Astrocyte of the hippocampus (primary cell): ENCODE measurements at regions not wholly inside any gene's neighbourhood (a gene's known extent, or its start where the extent isn't known, plus 50 kb on each side); places are given as distances from the start of the nearest gene placed in this dataset.
"Not testable (repeated sequence)": the region's sequence is repeated elsewhere in the genome, so short reads cannot be mapped to it uniquely, and the experiment has no call there.

Source experiments
- DNase-seq: peaks from one replicate; pipeline ENCODE4 v3.0.0; 2011; ENCODE audit warnings: low read depth, low spot score

DNA sequence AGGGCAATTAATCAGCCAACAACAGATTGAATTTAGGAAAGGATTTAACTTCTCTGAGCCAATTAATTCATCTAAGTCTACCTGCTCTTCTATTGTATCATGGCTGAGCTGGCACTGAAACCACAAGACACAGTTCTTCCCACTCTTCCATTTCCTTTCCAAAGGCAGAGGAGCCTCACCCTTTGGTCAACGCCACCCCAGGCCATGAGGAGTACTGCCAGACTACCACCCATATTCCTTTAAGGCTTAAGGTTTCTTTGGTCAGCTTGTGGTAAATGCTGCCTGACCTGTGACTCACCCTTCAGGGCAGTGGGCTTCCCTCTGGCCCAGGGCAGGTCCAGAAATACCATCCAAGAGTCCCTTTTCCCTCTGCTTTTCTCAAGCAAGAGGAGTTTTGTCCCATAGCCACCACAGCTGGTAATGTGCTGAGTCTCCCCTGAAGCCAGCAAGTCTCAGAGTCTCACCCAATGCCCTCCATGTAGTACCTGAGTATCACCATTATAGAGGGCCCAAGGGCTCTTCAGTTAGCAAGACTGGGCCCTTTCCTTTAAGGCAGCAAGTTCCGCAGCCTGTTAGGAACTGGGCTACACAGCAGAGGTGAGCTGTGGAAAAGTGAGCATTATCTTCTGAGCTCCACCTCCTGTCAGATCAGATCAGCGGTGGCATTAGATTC lies 900.5 kb upstream of the CRIM1 start:
- peak; percentile 21 for DNase-seq

- DNase-seq = no peak
These were observed 907.8 kb upstream of the CRIM1 start for GRCh38 chr2:35447821-35448220.

DNA sequence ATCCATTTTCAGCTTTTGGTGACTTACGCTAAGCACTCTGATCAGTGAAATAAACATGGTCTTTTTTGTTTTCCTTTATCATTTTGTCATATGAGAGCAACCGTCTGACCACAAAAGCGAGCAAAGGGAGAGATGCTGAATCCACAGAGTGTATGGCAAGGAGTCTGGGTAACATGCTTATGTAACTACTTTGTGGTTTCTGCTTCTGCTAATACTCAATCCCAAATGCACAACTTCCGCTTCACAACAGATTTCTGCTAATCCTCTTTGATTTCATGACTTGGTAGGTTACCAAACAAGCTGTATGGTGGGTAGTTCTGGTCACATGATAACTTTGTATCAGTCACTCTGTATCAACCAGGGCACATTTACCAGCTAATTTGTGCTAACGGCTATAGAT lies 908.4 kb upstream of the CRIM1 start:
- no peak for DNase-seq

GRCh38 chr2:35443087-35443486 lies 912.5 kb upstream of the CRIM1 start:
- no peak for DNase-seq

- not testable (repeated sequence) for DNase-seq
These were observed 914.0 kb upstream of the CRIM1 start for GRCh38 chr2:35441575-35441974.

- DNase-seq = not testable (repeated sequence)
These were observed 915.3 kb upstream of the CRIM1 start for GRCh38 chr2:35440308-35440707.

DNA sequence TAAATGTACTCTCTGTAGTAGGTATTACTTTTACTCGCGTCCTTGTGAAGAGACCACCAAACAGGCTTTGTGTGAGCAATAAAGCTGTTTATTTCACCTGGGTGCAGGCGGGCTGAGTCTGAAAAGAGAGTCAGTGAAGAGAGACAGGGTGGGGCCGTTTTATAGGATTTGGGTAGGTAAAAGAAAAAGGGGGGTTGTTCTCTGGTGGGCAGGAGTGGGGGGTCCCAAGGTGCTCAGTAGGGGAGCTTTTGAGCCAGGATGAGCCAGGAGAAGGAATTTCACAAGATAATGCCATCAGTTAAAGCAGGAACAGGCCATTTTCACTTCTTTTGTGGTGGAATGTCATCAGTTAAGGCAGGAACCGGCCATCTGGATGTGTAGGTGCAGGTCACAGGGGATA lies 918.7 kb upstream of the CRIM1 start:
- not testable (repeated sequence) for DNase-seq

GRCh38 chr2:35428548-35428947 lies 927.0 kb upstream of the CRIM1 start:
- DNase-seq = peak; percentile 33

DNA sequence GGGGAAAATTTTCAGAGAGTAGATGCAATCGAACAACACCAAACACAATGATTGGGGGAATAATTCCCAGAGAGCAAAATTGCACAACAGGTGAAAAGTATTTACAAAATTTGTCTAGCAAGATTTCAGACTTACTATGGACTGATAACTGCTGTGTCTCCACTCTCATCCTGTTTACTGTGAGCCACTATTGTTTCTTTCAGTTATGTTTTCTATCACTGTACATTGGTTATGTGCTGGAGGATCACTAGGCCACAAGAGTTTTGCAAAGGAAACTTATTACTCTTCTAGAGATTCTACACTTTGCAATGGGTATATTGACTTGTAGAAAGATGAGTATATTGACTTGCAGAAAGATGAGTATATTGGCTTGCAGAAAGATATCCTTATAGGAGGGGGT lies 934.1 kb upstream of the CRIM1 start:
- DNase-seq = no peak

- DNase-seq = no peak
These were observed 938.3 kb upstream of the CRIM1 start for GRCh38 chr2:35417293-35417692.

- DNase-seq = no peak
These were observed 939.0 kb upstream of the CRIM1 start for GRCh38 chr2:35416391-35417140.

- DNase-seq = no peak
These were observed 939.6 kb upstream of the CRIM1 start for GRCh38 chr2:35415942-35416341.

DNA sequence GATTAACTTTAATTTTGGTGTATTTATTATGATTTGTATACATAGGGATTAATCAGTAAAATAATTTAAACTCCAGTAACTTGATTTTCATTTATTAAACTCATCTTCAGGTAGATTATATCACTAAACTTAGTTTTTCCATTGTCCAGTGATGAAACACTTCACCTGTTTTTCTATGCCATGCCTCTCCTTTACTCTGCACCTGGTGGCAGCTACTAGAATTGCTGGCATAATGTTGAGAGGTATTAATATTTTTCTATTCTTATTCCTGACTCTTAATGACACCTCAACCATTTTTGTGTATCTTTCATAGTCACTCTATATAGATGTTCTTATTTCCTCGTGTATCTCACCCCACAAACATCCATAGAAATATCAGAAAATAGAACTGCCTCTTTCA lies 940.3 kb upstream of the CRIM1 start:
- no peak for DNase-seq

GRCh38 chr2:35410431-35411061 lies 945.0 kb upstream of the CRIM1 start:
- peak; percentile 70 for DNase-seq

- no peak for DNase-seq
These were observed 945.8 kb upstream of the CRIM1 start for GRCh38 chr2:35409762-35410161.

DNA sequence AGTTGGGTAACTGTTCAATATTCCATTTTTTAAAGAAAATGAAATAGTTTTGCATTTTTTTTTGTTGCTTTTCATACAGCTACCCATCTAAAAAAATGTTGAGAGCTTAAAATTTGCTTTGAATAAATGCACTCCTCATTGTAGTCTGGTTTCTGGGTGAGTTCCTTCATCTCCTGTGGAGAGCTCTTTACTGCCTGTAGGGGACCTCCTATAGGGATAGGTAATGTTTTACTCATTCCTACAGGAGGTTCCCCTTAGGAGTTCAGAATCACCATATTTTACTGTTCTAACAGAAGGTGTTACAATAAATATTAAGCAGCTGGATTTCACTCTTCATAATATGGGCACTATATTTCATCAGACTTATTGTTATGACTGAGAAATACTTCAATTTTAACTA lies 947.3 kb upstream of the CRIM1 start:
- no peak for DNase-seq

- no peak for DNase-seq
These were observed 963.7 kb upstream of the CRIM1 start for GRCh38 chr2:35391736-35392442.

DNA sequence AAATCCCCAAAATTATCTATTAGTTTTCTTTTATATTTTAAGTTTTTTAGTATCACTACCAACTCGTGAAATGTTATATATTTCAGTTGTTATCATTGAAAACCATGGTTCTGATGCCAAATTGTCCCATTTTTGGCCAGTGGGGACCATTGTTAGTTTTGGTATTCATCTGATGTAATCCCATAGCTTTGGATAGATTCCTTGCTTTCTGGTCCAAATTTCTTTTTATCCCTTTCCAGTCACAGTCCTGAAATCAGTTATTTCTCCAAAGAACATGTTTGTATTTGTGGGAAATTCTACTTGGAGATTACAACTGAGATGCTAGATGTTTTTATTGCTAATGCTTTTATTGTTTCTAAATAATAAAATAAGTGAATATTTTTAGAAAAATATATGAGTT lies 976.8 kb upstream of the CRIM1 start:
- no peak for DNase-seq

GRCh38 chr2:35374845-35375244 lies 980.7 kb upstream of the CRIM1 start:
- DNase-seq = no peak

- DNase-seq = no peak
These were observed 989.7 kb upstream of the CRIM1 start for GRCh38 chr2:35365859-35366258.

- no peak for DNase-seq
These were observed 999.2 kb upstream of the CRIM1 start for GRCh38 chr2:35356332-35356731.

GRCh38 chr2:35355056-35355455 lies 1000.5 kb upstream of the CRIM1 start:
- DNase-seq = no peak
